NCI-H1436 treated with DMSO at 0.1 percent for 48 hours (cell line): ENCODE measurements at regions not wholly inside any gene's neighbourhood (a gene's known extent, or its start where the extent isn't known, plus 50 kb on each side); places are given as distances from the start of the nearest gene placed in this dataset.
"Not testable (repeated sequence)": the region's sequence is repeated elsewhere in the genome, so short reads cannot be mapped to it uniquely, and the experiment has no call there.

Experiments used
- DNase-seq: peaks from one replicate; lab custom pipeline; 2025; lab: John Stamatoyannopoulos, UW

- DNase-seq: no peak
These were observed 65.3 kb upstream of the PTGDR start for GRCh38 chr14:52202151-52202550.

GRCh38 chr14:52190337-52190931 is 77.1 kb upstream of the PTGDR start:
- DNase-seq: no peak

- DNase-seq: no peak
These were observed 78.2 kb upstream of the PTGDR start for GRCh38 chr14:52189325-52189724.

- no peak for DNase-seq
These were observed 79.1 kb upstream of the PTGDR start for GRCh38 chr14:52188381-52188780.

- no peak for DNase-seq
These were observed 82.3 kb upstream of the PTGDR start for GRCh38 chr14:52185178-52185577.

- DNase-seq: no peak
These were observed 84.6 kb upstream of the PTGDR start for GRCh38 chr14:52182853-52183252.

GRCh38 chr14:52179141-52179790 is 88.2 kb upstream of the PTGDR start:
- DNase-seq: no peak

- DNase-seq: no peak
These were observed 91.5 kb upstream of the PTGDR start for GRCh38 chr14:52175982-52176502.

GRCh38 chr14:52171932-52172331 is 95.6 kb upstream of the PTGDR start:
- not testable (repeated sequence) for DNase-seq

GRCh38 chr14:52166822-52167221 is 98.0 kb upstream of the NID2 start:
- DNase-seq: no peak

GRCh38 chr14:52155651-52156213 is 86.9 kb upstream of the NID2 start:
- no peak for DNase-seq

- DNase-seq: no peak
These were observed 86.3 kb upstream of the NID2 start for GRCh38 chr14:52154992-52155650.

GRCh38 chr14:52153939-52154338 is 85.1 kb upstream of the NID2 start:
- DNase-seq: peak; percentile 29

- no peak for DNase-seq
These were observed 81.3 kb upstream of the NID2 start for GRCh38 chr14:52150162-52150561.

- no peak for DNase-seq
These were observed 79.5 kb upstream of the NID2 start for GRCh38 chr14:52148371-52148770.

GRCh38 chr14:52146504-52146903 is 77.6 kb upstream of the NID2 start:
- no peak for DNase-seq

- not testable (repeated sequence) for DNase-seq
These were observed 75.2 kb upstream of the NID2 start for GRCh38 chr14:52144099-52144498.

- DNase-seq: no peak
These were observed 73.6 kb upstream of the NID2 start for GRCh38 chr14:52142504-52142903.

GRCh38 chr14:52131640-52132320 is 62.9 kb upstream of the NID2 start:
- peak; percentile 53 for DNase-seq

GRCh38 chr14:52129721-52130120 is 60.9 kb upstream of the NID2 start:
- DNase-seq: no peak

GRCh38 chr14:52125885-52126284 is 57.0 kb upstream of the NID2 start:
- no peak for DNase-seq
